ENCODE measurements at regions not wholly inside any gene's neighbourhood (a gene's known extent, or its start where the extent isn't known, plus 50 kb on each side); places are given as distances from the start of the nearest gene placed in this dataset.

GRCh38 chr20:54419531-54419930 is 55.9 kb upstream of the DOK5 start:
- TF ChIP-seq CTCF (IDR thresholded peaks at IDR 0.05; ENCODE audit: insufficient read depth, low read length) (no peak), REST (IDR thresholded peaks at IDR 0.05; ENCODE audit: insufficient replicate concordance, low read depth) (no peak), POLR2AphosphoS5 (IDR thresholded peaks at IDR 0.05; ENCODE audit: low read depth) (no peak)
- peaks cover 5% of the 10 kb centered on the region for H3K27me3 ChIP-seq (ENCODE audit: insufficient read depth, poor library complexity, severe bottlenecking)
- no peak for DNase-seq (ENCODE audit: low read depth in 1 of 2, low spot score in 1 of 2)
- H3K4me3 ChIP-seq (replicated peaks; ENCODE audit: insufficient read depth, low read length), result no peak overlapping the region
- H3K27ac ChIP-seq (replicated peaks), result no peak overlapping the region

Measured in HL-60 (cell line).